K562 (cell line): ENCODE measurements at regions not wholly inside any gene's neighbourhood (a gene's known extent, or its start where the extent isn't known, plus 50 kb on each side); places are given as distances from the start of the nearest gene placed in this dataset.
A peak's percentile ranks its signal among the peaks of the same experiment; 100 is the strongest.

Experiments
- ARNT ChIP-seq, 2 experiments: fragments of 450-650 bp; IDR thresholded peaks; 2 replicates each; pipeline ENCODE4 v1.6.1; 2016; ENCODE audit warnings: mild to moderate bottlenecking in 1 of 2
- GATAD2A ChIP-seq: fragments of 450-650 bp; IDR thresholded peaks from 2 replicates; pipeline ENCODE4 v1.6.1; 2017
- HNRNPK ChIP-seq: fragments of 200-400 bp; formaldehyde crosslinking; IDR thresholded peaks from one replicate; pipeline ENCODE4 v1.6.1; 2018; ENCODE audit warnings: mild to moderate bottlenecking, low read depth, low read length; ENCODE audit not compliant: poor library complexity, severe bottlenecking
- NR2C1 ChIP-seq, 2 experiments: fragments of 450-650 bp; IDR thresholded peaks; 2 replicates each; pipeline ENCODE4 v1.6.1; 2017; ENCODE audit warnings: mild to moderate bottlenecking in 2 of 2, antibody characterized with exemption in 1 of 2, inconsistent platforms in 1 of 2, missing compliant biosample characterization in 1 of 2, missing genetic modification characterization in 1 of 2
- RBFOX2 ChIP-seq: fragments of 200-400 bp; formaldehyde crosslinking; IDR thresholded peaks from 2 replicates; pipeline ENCODE4 v1.6.1; 2017; ENCODE audit warnings: low read depth, mild to moderate bottlenecking, low read length, moderate library complexity
- SLC30A9 ChIP-seq: fragments of 250-450 bp; sonication (Bioruptor Pico); IDR thresholded peaks from 2 replicates; pipeline ENCODE4 v1.8.0; 2022; ENCODE audit warnings: mild to moderate bottlenecking, moderate library complexity
- SMARCA4 ChIP-seq: fragments of 450-650 bp; IDR thresholded peaks from 2 replicates; pipeline ENCODE4 v1.6.1; 2016
- STAT5A ChIP-seq: IDR thresholded peaks from 2 replicates; pipeline ENCODE4 v1.6.1; 2012; ENCODE audit warnings: low read length, inconsistent platforms, borderline replicate concordance
- ZEB2 ChIP-seq: fragments of 450-650 bp; IDR thresholded peaks from 2 replicates; pipeline ENCODE4 v1.6.1; 2016
- ZNF699 ChIP-seq: fragments of 250-450 bp; sonication (Bioruptor Pico); IDR thresholded peaks from 2 replicates; pipeline ENCODE4 v1.8.0; 2021; ENCODE audit warnings: mild to moderate bottlenecking, moderate library complexity; ENCODE audit not compliant: insufficient replicate concordance
- ZNF766 ChIP-seq: fragments of 200-800 bp; sonication (Bioruptor generic); conservative IDR thresholded peaks from 2 replicates; pipeline ENCODE4 v1.6.1; 2016; ENCODE audit warnings: missing genetic modification characterization, missing compliant biosample characterization
- TF ChIP-seq, protein P1 (sequence below): fragments of 450-650 bp; formaldehyde crosslinking; IDR thresholded peaks from 2 replicates; pipeline ENCODE4 v1.4.0; 2020; ENCODE audit warnings: mild to moderate bottlenecking, moderate library complexity
- TF ChIP-seq, protein P2 (sequence below): fragments of 250-450 bp; sonication (Bioruptor Pico); IDR thresholded peaks from 2 replicates; pipeline ENCODE4 v1.4.0; 2020
- TF ChIP-seq, protein P3 (sequence below): fragments of 450-650 bp; IDR thresholded peaks from 2 replicates; pipeline ENCODE4 v1.6.1; 2016; ENCODE audit warnings: mild to moderate bottlenecking
- TF ChIP-seq, protein P4 (sequence below): sonication (generic); formaldehyde crosslinking; IDR thresholded peaks from 2 replicates; pipeline ENCODE4 v1.8.0; 2022; ENCODE audit warnings: mild to moderate bottlenecking, missing genetic modification reagents

DNA sequence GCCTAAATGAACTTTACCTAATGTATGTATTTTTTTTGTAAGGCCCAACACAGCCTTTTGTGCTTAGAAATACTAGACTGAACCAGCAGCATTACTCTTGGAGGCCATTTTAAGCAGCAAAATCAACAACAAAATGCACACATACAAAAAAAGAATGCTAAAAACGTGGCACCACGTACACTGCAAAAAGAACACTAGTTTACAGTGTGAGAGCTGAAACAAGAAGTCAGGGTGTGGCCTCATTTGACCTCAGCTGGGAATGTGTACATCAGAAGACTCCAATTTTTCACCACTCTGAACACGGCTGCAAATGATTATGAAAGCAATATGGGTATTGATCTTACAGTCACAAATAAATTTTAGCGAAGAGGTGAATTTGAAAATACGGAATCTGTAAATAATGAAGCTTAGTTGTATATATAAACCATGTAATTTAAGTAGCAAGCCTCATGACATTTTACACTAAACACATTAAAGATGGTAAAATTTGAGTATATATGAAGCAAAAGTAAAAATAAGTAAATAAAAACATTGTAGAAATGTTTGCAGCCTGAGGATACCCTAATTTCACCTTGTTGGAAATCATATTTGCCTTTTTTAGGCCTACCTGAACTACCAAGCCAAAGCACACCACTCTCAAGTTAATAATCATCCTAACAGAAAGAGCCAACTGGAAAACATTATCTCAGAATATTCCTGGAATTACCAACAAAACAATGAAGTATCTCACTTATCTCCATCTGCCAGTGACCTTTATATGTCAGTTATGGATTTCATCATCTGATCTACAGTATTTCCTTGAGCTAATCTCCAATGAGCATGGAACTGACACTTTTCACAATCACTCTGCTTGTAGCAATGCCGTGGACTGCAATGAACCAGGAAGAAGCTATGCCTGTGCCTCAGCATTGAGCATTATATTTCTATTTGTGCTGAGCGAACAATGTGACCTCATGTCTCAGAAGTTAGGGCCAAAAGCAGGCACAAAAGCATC, 319.5 kb upstream of the FAT3 start (continued):
- TF ChIP-seq, protein P1, sequence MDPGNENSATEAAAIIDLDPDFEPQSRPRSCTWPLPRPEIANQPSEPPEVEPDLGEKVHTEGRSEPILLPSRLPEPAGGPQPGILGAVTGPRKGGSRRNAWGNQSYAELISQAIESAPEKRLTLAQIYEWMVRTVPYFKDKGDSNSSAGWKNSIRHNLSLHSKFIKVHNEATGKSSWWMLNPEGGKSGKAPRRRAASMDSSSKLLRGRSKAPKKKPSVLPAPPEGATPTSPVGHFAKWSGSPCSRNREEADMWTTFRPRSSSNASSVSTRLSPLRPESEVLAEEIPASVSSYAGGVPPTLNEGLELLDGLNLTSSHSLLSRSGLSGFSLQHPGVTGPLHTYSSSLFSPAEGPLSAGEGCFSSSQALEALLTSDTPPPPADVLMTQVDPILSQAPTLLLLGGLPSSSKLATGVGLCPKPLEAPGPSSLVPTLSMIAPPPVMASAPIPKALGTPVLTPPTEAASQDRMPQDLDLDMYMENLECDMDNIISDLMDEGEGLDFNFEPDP: no peak
- TF ChIP-seq, protein P2, sequence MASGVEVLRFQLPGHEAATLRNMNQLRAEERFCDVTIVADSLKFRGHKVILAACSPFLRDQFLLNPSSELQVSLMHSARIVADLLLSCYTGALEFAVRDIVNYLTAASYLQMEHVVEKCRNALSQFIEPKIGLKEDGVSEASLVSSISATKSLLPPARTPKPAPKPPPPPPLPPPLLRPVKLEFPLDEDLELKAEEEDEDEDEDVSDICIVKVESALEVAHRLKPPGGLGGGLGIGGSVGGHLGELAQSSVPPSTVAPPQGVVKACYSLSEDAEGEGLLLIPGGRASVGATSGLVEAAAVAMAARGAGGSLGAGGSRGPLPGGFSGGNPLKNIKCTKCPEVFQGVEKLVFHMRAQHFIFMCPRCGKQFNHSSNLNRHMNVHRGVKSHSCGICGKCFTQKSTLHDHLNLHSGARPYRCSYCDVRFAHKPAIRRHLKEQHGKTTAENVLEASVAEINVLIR (CRISPR knock-in tag): peak; percentile 48; the same call in 1 of the 2 replicates
- TF ChIP-seq GATAD2A (peak; percentile 20; the same call in 1 of the 2 replicates), SMARCA4 (peak; percentile 81), STAT5A (peak; percentile 69; the same call in 1 of the 2 replicates), HNRNPK (no peak), NR2C1 (IDR thresholded peaks at IDR 0.05) (0 out of 2 replicates have a peak, but pooled peaks have one; percentile 42), NR2C1 (tag; IDR thresholded peaks at IDR 0.05) (peak; percentile 88), RBFOX2 (0 out of 2 replicates have a peak, but pooled peaks have one; percentile 14), ZNF766 (peak; percentile 38; the same call in 1 of the 2 replicates), SLC30A9 (CRISPR knock-in tag) (no peak), ARNT (IDR thresholded peaks at IDR 0.05) (peak in 1 of 2 experiments; percentile 68; a peak in 1 of 4 replicates), ZEB2 (peak; percentile 67), ZNF699 (CRISPR knock-in tag) (no peak)
- TF ChIP-seq, protein P3, sequence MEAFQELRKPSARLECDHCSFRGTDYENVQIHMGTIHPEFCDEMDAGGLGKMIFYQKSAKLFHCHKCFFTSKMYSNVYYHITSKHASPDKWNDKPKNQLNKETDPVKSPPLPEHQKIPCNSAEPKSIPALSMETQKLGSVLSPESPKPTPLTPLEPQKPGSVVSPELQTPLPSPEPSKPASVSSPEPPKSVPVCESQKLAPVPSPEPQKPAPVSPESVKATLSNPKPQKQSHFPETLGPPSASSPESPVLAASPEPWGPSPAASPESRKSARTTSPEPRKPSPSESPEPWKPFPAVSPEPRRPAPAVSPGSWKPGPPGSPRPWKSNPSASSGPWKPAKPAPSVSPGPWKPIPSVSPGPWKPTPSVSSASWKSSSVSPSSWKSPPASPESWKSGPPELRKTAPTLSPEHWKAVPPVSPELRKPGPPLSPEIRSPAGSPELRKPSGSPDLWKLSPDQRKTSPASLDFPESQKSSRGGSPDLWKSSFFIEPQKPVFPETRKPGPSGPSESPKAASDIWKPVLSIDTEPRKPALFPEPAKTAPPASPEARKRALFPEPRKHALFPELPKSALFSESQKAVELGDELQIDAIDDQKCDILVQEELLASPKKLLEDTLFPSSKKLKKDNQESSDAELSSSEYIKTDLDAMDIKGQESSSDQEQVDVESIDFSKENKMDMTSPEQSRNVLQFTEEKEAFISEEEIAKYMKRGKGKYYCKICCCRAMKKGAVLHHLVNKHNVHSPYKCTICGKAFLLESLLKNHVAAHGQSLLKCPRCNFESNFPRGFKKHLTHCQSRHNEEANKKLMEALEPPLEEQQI: peak; percentile 76; the same call in 1 of the 2 replicates
- TF ChIP-seq, protein P4, sequence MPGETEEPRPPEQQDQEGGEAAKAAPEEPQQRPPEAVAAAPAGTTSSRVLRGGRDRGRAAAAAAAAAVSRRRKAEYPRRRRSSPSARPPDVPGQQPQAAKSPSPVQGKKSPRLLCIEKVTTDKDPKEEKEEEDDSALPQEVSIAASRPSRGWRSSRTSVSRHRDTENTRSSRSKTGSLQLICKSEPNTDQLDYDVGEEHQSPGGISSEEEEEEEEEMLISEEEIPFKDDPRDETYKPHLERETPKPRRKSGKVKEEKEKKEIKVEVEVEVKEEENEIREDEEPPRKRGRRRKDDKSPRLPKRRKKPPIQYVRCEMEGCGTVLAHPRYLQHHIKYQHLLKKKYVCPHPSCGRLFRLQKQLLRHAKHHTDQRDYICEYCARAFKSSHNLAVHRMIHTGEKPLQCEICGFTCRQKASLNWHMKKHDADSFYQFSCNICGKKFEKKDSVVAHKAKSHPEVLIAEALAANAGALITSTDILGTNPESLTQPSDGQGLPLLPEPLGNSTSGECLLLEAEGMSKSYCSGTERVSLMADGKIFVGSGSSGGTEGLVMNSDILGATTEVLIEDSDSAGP (CRISPR knock-in tag): no peak
